Small intestine (tissue), 7 donors: ENCODE measurements at regions not wholly inside any gene's neighbourhood (a gene's known extent, or its start where the extent isn't known, plus 50 kb on each side); places are given as distances from the start of the nearest gene placed in this dataset.

Experiments
- DNase-seq, 2 donors: peaks; one replicate each; pipeline versions ENCODE4 v3.0.0 to v3.0.0-alpha.2; 2013
- FAIRE-seq: peaks from 2 replicates; lab custom pipeline; 2012; peaks lifted over from hg19 to GRCh38; lab: Jason Lieb, UNC
- H3K27ac ChIP-seq, 3 donors: one replicate each; pipeline ENCODE4 v1.5.1; 2013; ENCODE audit warnings: low read length in 2 of 3, mild to moderate bottlenecking in 2 of 3, control low read depth in 1 of 3, inconsistent platforms in 1 of 3, low read depth in 1 of 3, moderate library complexity in 1 of 3
- H3K27me3 ChIP-seq, 3 donors: one replicate each; pipeline ENCODE4 v1.6.1; 2013; ENCODE audit warnings: low read length in 3 of 3, inconsistent platforms in 1 of 3; ENCODE audit not compliant: control insufficient read depth in 3 of 3, insufficient read depth in 3 of 3
- H3K36me3 ChIP-seq, 3 donors: one replicate each; pipeline ENCODE4 v1.6.1; 2013; ENCODE audit warnings: low read length in 3 of 3, inconsistent platforms in 1 of 3, low read depth in 1 of 3, mild to moderate bottlenecking in 1 of 3, moderate library complexity in 1 of 3; ENCODE audit not compliant: control insufficient read depth in 3 of 3, insufficient read depth in 2 of 3
- H3K4me1 ChIP-seq, 3 donors: one replicate each; pipeline ENCODE4 v1.6.1; 2013; ENCODE audit warnings: low read length in 2 of 3, inconsistent platforms in 1 of 3, low read depth in 1 of 3, mild to moderate bottlenecking in 1 of 3, moderate library complexity in 1 of 3; ENCODE audit not compliant: control insufficient read depth in 3 of 3, insufficient read depth in 2 of 3
- H3K4me3 ChIP-seq, 3 donors: one replicate each; pipeline ENCODE4 v1.5.1; 2013; ENCODE audit warnings: low read length in 3 of 3, control low read depth in 1 of 3, inconsistent platforms in 1 of 3, low read depth in 1 of 3, mild to moderate bottlenecking in 1 of 3, moderate library complexity in 1 of 3
- H3K9me3 ChIP-seq, 2 donors: one replicate each; pipeline ENCODE4 v1.6.1; 2013; ENCODE audit warnings: low read depth in 1 of 2, low read length in 1 of 2; ENCODE audit not compliant: control insufficient read depth in 2 of 2, insufficient read depth in 1 of 2
- WGBS, 3 donors: extraction: QIAGEN DNeasy Blood & Tissue Kit; methylation state at CpG; one replicate each; pipeline ENCODE4 v1.1.7; 2013; 5-methylcytosine and 5-hydroxymethylcytosine counted together
- donor health status: healthy with polysubstance abuse.
- donor health status: control.
- donor health status: control.
- donor health status: Bipolar disorder and iron deficiency.
- donor health status: healthy.

GRCh38 chr7:15915686-15916293 is 229.3 kb upstream of the MEOX2 start:
- no peaks in the 10 kb centered on the region for H3K9me3 ChIP-seq
- 82 to 92% (median 88%) methylated on average over 6 of the region's 6 CpGs for WGBS, 3 donors
- no peaks in the 10 kb centered on the region for H3K27me3 ChIP-seq
- no peak overlapping the region for H3K27ac ChIP-seq
- no peak for FAIRE-seq
- no peaks in the 10 kb centered on the region for H3K36me3 ChIP-seq
- no peaks in the 10 kb centered on the region for H3K4me1 ChIP-seq
- no peak overlapping the region for H3K4me3 ChIP-seq
- DNase-seq, result no peak

- H3K36me3 ChIP-seq, result no peaks in the 10 kb centered on the region
- no peak for DNase-seq
- no peaks in the 10 kb centered on the region for H3K9me3 ChIP-seq
- H3K4me3 ChIP-seq, result no peak overlapping the region
- WGBS, 3 donors, result 70 to 86% (median 79%) methylated on average over 2 of the region's 2 CpGs
- no peak overlapping the region for H3K27ac ChIP-seq
- no peak for FAIRE-seq
- no peaks in the 10 kb centered on the region for H3K27me3 ChIP-seq
- no peaks in the 10 kb centered on the region for H3K4me1 ChIP-seq
These were observed 228.1 kb upstream of the MEOX2 start for GRCh38 chr7:15914611-15915010.

- FAIRE-seq, result no peak
- H3K27me3 ChIP-seq, result no peaks in the 10 kb centered on the region
These were observed 220.0 kb upstream of the MEOX2 start for GRCh38 chr7:15906436-15906835.

GRCh38 chr7:15905251-15906040 is 219.0 kb upstream of the MEOX2 start:
- FAIRE-seq (no peak), DNase-seq (peak in 1 of 2 donors; percentile 29)
- H3K27ac ChIP-seq, result no peak overlapping the region

More at GRCh38 chr7:15906436-15906835, 220.0 kb upstream of the MEOX2 start:
- H3K27ac ChIP-seq, result no peak overlapping the region
- 84 to 94% (median 84%) methylated on average over 1 of the region's 1 CpG for WGBS, 3 donors
- DNase-seq, result no peak
- H3K9me3 ChIP-seq, result no peaks in the 10 kb centered on the region
- H3K4me1 ChIP-seq, result no peaks in the 10 kb centered on the region
- H3K36me3 ChIP-seq, result no peaks in the 10 kb centered on the region
- H3K4me3 ChIP-seq, result no peak overlapping the region

GRCh38 chr7:15891151-15891881 is 204.8 kb upstream of the MEOX2 start:
- no peak for DNase-seq
- Histone ChIP-seq H3K4me3 (no peak overlapping the region), H3K36me3 (no peaks in the 10 kb centered on the region), H3K27ac (no peak overlapping the region), H3K27me3 (no peaks in the 10 kb centered on the region), H3K4me1 (peaks cover 0 to 2% (median 0%) of the 10 kb centered on the region in 3 donors), H3K9me3 (no peaks in the 10 kb centered on the region)
- no peak for FAIRE-seq

More at GRCh38 chr7:15905251-15906040, 219.0 kb upstream of the MEOX2 start:
- WGBS, 3 donors, result 70 to 80% (median 70%) methylated on average over 8 of the region's 8 CpGs
- H3K4me3 ChIP-seq, result no peak overlapping the region
- no peaks in the 10 kb centered on the region for H3K9me3 ChIP-seq
- no peaks in the 10 kb centered on the region for H3K27me3 ChIP-seq
- no peaks in the 10 kb centered on the region for H3K4me1 ChIP-seq
- no peaks in the 10 kb centered on the region for H3K36me3 ChIP-seq

- H3K36me3 ChIP-seq, result no peaks in the 10 kb centered on the region
- DNase-seq, result peak; percentile 39 to 47
- no peak overlapping the region for H3K4me3 ChIP-seq
- H3K9me3 ChIP-seq, result no peaks in the 10 kb centered on the region
- H3K27me3 ChIP-seq, result no peaks in the 10 kb centered on the region
- no peak overlapping the region for H3K27ac ChIP-seq
- no peak for FAIRE-seq
- H3K4me1 ChIP-seq, result peaks cover 0 to 2% (median 0%) of the 10 kb centered on the region in 3 donors
- WGBS, 3 donors, result 24 to 60% (median 26%) methylated on average over 3 of the region's 3 CpGs
These were observed 203.0 kb upstream of the MEOX2 start for GRCh38 chr7:15889507-15889906.

GRCh38 chr7:15888090-15888489 is 201.6 kb upstream of the MEOX2 start:
- Histone ChIP-seq H3K36me3 (no peaks in the 10 kb centered on the region), H3K4me3 (no peak overlapping the region), H3K27ac (no peak overlapping the region), H3K27me3 (no peaks in the 10 kb centered on the region), H3K9me3 (no peaks in the 10 kb centered on the region), H3K4me1 (peaks cover 0 to 2% (median 0%) of the 10 kb centered on the region in 3 donors)
- FAIRE-seq (no peak), DNase-seq (no peak)
- 65 to 96% (median 67%) methylated on average over 1 of the region's 1 CpG for WGBS, 3 donors

GRCh38 chr7:15886626-15887025 is 200.1 kb upstream of the MEOX2 start:
- H3K9me3 ChIP-seq, result peaks cover 0 to 2% of the 10 kb centered on the region in 2 donors
- no peaks in the 10 kb centered on the region for H3K27me3 ChIP-seq
- no peak overlapping the region for H3K4me3 ChIP-seq
- FAIRE-seq (no peak), DNase-seq (no peak)
- no peaks in the 10 kb centered on the region for H3K36me3 ChIP-seq
- no peaks in the 10 kb centered on the region for H3K4me1 ChIP-seq
- 85 to 95% (median 88%) methylated on average over 1 of the region's 1 CpG for WGBS, 3 donors
- H3K27ac ChIP-seq, result no peak overlapping the region
